PC-9 (cell line): ENCODE measurements at regions not wholly inside any gene's neighbourhood (a gene's known extent, or its start where the extent isn't known, plus 50 kb on each side); places are given as distances from the start of the nearest gene placed in this dataset.

ENCODE experiments used
- EZH2 ChIP-seq: fragments of 200-600 bp; sonication (generic); IDR thresholded peaks from 2 replicates; pipeline ENCODE4 v1.8.0; 2017; ENCODE audit warnings: antibody characterized with exemption, low read depth
- TF ChIP-seq, protein P1 (sequence below): fragments of 200-600 bp; sonication (generic); conservative IDR thresholded peaks from 2 replicates; pipeline ENCODE4 v1.6.1; 2017; ENCODE audit warnings: mixed run types, antibody characterized with exemption, mild to moderate bottlenecking, moderate library complexity

DNA sequence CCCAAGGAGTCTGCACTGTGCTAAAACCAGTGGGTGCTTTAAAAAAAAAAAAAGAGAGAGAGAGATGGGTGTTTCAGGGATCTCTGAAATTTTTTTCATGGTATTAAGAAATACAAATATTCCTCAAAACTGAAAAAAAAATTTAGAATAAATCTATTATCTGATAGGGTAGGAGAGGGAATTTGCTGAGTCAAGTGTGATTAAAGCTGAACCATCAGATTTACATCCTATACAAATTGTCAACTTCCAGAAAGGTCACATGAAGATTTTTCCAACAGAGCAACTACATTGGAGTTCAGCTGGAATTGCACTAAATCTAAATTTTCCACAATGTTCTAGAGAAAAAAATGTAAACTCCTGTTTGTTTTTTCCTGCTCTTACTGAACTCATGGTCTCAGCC, 79.3 kb upstream of the DSCAM start:
- TF ChIP-seq, protein P1, sequence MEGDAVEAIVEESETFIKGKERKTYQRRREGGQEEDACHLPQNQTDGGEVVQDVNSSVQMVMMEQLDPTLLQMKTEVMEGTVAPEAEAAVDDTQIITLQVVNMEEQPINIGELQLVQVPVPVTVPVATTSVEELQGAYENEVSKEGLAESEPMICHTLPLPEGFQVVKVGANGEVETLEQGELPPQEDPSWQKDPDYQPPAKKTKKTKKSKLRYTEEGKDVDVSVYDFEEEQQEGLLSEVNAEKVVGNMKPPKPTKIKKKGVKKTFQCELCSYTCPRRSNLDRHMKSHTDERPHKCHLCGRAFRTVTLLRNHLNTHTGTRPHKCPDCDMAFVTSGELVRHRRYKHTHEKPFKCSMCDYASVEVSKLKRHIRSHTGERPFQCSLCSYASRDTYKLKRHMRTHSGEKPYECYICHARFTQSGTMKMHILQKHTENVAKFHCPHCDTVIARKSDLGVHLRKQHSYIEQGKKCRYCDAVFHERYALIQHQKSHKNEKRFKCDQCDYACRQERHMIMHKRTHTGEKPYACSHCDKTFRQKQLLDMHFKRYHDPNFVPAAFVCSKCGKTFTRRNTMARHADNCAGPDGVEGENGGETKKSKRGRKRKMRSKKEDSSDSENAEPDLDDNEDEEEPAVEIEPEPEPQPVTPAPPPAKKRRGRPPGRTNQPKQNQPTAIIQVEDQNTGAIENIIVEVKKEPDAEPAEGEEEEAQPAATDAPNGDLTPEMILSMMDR, result no peak
- TF ChIP-seq EZH2, result no peak
